ENCODE measurements at regions not wholly inside any gene's neighbourhood (a gene's known extent, or its start where the extent isn't known, plus 50 kb on each side); places are given as distances from the start of the nearest gene placed in this dataset.

DNA sequence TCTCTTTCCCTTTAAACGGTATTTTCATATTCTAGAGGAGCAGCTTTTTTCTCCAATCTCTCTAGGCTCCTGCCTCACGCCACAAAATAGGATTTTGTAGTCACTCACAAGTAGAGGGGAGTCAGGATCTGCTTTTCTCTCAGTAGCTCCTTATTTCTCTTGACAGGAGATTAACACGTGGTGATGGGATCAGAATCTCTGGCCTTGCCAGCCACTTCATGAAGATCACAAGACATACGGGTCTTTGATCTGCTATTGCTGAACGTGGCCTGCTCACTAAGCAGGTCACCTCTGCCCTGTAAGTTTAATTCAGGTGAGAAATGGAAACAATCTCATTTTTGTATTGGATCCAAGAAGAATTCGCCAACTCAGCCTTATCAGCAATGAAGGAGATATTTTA is 257.5 kb downstream of the DIRAS2 start:
- DNase-seq = no peak

DNA sequence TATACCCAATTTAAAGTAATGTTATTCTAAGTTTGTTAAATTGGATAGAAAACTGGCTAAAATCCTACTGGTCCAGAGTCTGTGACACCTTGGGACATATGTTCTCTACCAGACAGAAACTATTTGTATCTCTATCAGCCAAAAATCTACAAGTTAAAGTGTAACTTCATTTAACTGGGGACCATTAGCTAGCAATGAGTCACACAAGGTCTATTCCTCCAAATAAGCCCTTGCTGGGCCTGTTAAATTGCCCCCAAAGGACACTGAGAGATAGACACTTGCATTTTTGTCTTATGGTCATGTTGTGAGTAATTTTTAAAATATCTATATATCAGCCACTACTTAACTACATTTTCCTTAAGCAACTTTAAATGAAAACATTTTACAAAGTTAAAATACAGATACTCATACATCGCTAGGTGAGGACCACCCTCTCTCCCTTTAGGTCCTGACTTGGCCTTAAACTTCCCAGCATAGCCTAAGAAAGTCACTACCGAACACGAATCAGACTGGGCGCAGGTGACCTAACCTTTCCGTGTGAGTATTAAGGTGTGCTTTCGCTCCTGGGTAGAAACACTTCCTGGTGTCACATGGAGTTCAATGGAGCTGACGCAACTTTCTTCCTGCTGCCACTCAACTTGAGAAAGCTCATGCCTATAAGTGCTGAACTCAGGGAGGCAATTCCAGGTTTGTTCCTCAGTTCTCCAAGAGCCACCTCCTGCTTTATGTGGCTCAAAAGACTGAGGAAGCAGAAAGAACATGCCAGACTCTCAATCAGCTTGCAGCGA is 249.1 kb downstream of the DIRAS2 start:
- no peak for DNase-seq

DNA sequence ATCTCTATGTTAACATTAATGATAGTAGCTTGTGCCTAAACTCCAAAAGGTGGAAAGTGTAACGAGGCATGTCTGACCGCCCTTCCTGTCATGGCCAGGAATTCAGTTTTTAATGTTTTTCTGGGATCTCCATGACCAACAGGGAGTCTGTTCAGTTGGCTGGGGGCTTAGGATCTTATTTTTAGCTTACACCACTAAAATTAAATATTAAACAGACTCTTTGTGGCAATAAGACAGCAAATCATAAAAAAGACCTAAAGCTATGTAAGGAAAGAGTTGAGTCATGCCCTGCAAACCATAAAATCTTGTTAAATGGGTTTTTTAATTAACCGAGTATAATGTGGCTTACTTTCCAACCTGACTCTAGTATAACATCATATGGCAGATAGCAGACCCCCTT is 247.8 kb downstream of the DIRAS2 start:
- DNase-seq = no peak

- DNase-seq = no peak
Measured at GRCh38 chr9:90400091-90400490, 242.5 kb downstream of the DIRAS2 start.

- DNase-seq = no peak
Measured at GRCh38 chr9:90408659-90409058, 234.0 kb downstream of the DIRAS2 start.

DNA sequence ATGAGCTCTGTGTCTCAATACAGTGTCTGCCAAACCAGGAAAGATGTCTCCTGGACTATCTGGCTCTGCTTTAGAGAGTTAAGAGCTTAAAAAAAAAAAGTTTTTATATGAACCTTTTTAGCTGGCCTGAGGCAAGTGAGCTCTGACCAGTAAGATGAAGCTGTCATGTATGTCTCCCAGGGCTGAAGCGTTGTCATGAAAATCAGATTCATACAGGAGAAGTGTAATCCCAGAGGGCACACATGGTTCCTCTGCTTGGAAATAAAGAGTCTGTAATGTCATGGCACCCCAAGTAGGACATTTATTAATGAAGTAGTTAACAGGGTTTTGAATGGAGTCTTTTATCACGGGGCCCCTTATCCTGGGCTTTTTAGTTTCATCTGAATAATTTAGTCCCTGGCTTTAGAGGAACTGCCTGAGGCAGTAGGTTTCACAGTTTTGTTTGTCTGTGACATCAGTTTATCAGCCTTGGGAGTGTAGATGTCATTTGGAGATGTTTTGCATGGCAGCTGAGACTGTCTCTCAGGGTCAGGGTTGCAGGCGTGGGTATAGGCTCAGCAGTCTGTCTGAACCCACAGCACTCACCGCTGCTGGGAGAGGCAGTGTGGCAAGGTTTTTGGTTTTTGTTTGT is 223.3 kb downstream of the DIRAS2 start:
- no peak for DNase-seq

DNA sequence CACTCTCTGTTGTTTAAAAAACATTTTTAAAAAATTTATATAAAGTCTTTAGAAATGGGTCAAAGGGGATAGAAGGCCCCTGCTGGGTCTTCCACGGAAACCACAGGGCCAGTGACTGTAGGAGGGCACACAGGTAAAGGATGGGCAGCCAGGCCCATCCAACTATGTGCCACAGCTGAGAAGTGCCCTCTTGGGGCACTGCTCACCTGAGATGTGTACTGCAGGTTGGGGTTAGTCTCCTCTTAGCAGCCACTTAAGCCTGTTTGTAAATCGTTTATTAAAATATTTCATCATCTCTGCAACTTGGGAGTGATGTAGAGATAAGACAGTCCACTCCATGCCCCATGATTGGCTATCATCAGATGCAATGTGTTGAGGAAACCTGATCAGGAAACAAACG is 222.4 kb downstream of the DIRAS2 start:
- no peak for DNase-seq

DNA sequence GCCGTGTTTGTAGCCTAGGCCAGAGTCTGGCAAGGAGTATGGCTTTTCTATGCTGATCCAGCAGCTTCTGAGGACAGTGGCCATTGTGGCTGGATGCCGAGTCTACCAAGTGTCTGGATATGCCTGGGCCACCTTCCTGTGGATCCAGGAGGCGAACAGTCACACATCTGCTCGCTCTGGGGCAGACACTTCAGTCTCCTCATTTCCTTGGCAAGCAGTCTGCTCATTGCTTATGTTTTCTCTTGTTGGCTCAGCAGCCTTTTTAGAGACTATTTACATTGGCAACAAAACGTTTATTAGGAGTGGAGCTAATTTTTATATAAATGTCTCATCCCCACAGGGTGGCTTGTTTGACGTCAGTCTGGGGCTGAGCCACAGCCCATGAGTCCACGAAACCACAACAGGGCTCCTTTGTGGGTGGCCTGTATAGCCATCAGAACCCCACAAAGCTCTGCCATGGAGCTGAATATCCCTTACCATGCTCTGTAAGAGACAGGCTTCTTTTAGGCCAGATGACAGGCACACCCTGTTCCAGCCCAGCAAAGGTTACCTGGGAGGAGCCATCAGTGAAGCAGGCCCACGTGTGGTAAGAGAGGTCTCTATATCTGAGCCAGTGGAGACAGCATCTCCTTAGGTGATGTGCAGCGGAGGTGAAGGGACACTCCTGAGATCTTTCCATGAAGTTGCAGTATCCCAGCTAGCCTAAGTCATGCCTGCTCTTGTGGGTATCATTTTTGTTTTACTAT is 221.7 kb downstream of the DIRAS2 start:
- no peak for DNase-seq

- no peak for DNase-seq
Measured at GRCh38 chr9:90421786-90422185, 220.8 kb downstream of the DIRAS2 start.

DNA sequence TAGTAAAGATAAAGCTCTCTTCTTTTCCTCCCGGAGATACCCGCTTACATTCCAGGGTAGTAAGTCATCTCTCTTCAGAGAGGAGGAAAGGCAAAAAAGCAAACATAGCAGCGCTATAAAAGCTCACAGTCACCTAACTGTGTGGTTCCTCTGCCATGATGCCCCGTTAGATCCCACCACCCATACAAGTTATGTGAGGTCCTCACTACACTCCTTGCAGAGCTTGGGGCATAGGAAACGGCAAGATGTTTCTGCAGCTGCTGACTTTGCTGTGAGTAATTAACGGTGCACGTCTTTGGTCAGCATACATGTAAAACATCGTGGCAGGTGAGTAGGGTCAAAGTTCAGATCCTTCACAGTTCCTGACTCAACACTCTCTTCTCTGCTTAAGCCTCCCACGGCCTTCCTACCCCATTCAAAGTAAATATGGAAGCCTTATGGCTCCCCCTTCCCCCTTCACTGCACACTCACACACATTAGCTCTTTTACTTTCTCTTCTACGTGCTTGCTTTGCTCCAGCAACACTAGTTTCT is 218.9 kb downstream of the DIRAS2 start:
- no peak for DNase-seq

GRCh38 chr9:90428517-90428916 is 214.1 kb downstream of the DIRAS2 start:
- DNase-seq = no peak

DNA sequence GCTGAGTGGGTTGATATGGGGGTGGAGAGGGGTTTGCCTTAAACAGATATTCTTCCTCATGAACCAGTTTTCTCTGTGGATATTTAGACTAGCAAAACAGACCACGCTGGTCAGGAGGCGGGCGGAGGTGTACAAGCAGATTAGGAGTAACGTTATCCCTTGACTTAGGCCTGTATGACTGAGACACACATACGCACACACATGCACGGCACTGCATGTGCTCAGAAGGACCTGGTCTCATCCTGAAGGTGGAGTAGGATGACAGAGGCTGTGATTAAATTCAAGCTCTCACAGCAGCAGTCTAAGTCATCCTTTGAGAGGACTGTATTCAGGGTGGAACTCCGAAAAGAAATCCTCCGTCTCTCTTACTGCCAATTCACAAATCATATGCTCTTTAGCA is 209.7 kb downstream of the DIRAS2 start:
- no peak for DNase-seq

GRCh38 chr9:90433398-90433941 is 209.2 kb downstream of the DIRAS2 start:
- DNase-seq = no peak

GRCh38 chr9:90441814-90442213 is 200.8 kb downstream of the DIRAS2 start:
- DNase-seq = no peak

DNA sequence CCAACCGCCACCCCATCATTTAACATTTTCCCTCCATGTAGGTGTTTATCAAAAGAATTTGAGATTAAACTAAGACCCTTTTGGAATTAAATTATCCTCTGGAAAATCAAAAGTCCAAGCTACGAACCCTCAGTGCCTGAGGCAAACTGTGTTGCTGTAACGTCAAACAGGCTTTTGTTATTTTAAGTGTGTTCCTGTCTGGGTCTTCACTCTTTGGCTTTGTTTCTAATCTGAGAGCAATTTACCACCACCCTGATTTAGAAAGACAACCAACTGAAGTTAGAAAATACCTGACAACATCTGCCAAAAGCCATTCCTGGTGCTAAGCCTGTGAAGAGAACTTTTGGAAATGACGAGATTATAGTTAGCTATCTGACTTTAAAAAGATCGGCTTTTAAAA is 199.9 kb downstream of the DIRAS2 start:
- no peak for DNase-seq

GRCh38 chr9:90444609-90445204 is 197.9 kb downstream of the DIRAS2 start:
- no peak for DNase-seq

- DNase-seq = no peak
Measured at GRCh38 chr9:90445391-90445790, 197.2 kb downstream of the DIRAS2 start.

DNA sequence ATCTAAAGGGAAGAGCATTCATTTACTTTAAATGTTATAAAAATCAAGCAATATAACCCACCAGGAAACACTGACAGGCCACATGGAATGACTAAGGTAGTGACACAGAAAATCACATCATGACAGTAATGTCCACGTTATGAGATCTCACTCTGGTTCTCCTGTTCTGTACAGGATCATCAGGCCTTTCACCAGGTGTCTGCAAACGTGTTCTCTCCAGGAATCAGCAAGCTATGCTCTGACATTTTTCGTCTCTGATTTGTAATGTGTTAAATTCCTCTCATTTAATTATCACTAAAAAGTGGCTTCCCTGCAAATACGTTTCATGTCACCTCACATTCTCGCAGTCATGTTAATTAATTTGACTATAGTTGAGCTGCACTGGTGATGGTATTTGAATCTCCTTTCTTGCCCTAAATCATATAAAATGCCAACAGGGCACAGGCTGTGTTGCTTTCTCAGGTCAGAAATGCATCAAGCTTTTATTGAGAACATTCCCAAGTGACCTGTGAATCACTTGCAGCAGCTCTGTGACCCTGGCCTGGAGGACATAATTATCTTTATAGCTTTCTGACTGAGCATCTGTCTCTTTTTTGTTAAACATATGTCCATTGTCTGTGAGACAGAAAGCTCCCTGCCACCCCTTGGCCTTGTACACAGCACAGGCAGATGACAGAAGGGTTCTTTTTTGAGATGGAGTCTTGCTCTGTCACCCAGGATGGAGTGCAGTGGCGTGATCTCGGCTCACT is 196.2 kb downstream of the DIRAS2 start:
- no peak for DNase-seq

GRCh38 chr9:90447773-90448172 is 194.9 kb downstream of the DIRAS2 start:
- no peak for DNase-seq

DNA sequence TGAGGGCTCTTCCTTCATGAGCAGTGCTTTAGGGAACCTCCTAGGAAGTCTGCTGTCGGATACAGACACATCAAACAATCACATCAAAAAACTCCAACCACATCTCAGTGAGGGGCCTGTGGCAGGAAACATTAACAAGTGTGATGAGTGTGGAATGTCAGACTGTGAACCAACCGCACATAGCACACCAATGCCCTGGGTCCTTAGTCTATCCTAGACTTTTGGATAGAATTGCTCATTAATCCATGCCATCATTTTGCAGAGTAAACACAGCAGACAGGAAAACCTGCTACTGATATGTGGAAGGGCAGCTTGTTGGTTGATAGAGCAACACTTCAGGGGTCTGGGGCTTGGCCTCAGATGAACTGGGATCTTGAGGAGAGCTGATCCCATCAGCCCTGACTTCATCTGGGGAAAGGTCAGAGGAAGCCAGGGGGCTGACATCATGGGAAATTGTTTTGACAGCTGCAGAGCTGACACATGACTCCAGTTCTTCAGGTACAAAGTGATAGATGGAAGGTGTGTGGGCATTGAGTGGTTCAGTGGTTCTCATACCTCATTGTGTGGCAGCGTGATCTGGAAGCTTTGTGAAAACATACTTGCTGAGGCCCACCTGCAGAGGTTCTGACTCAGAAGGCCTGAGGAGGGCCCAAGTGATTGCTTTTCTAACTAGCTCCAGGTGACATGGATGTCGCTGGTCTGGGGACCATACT is 193.3 kb downstream of the DIRAS2 start:
- no peak for DNase-seq

GRCh38 chr9:90451804-90452203 is 190.8 kb downstream of the DIRAS2 start:
- DNase-seq = no peak

GRCh38 chr9:90455316-90455715 is 187.3 kb downstream of the DIRAS2 start:
- no peak for DNase-seq
